ENCODE measurements at regions not wholly inside any gene's neighbourhood (a gene's known extent, or its start where the extent isn't known, plus 50 kb on each side); places are given as distances from the start of the nearest gene placed in this dataset.

DNA sequence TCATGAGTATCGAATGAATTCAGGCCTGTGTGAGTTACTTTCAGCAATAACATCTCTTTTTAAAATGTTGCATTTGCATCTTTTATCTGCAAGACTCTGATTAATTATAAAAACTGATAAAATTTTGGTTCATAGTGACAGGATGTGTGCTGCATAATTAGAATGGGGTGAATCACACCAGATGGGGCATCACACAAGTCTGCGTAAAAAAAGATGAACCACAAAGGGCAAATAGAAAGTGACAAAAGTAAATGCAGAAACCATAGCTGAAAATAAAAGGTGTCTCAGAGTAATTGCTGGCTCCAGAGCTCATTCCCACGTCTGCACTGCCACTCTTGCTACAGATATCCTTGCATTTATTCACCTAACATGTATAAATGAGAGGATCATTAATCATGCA, 131.1 kb downstream of the HS3ST1 start:
- CTCF ChIA-PET = no interaction called here
- POLR2A ChIA-PET = no interaction called here
- no peak overlapping the region for H3K27ac Mint-ChIP-seq (ENCODE audit: unreplicated experiment)
- H3K36me3 Mint-ChIP-seq (ENCODE audit: insufficient read depth, unreplicated experiment) = no peaks in the 10 kb centered on the region
- intact Hi-C loops (cut with micrococcal nuclease; ENCODE audit: unreplicated experiment) = no loop called here
- Histone ChIP-seq H3K9me3 (no peaks in the 10 kb centered on the region), H3K4me1 (no peaks in the 10 kb centered on the region), H3K36me3 (ENCODE audit: control insufficient read depth, insufficient read depth, low read length) (no peaks in the 10 kb centered on the region), H3K27me3 (replicated peaks; ENCODE audit: control insufficient read depth, insufficient read depth, low read length) (no peaks in the 10 kb centered on the region), H3K4me3 (ENCODE audit: low read depth, low read length) (no peak overlapping the region)
- TF ChIP-seq CTCF (IDR thresholded peaks at IDR 0.05; ENCODE audit: insufficient read depth in 1 of 2, low read depth in 1 of 2, low read length in 1 of 2, severe bottlenecking in 1 of 2, unreplicated experiment in 1 of 2) = no peak
- no peak for DNase-seq
- no peaks in the 10 kb centered on the region for H3K9me3 Mint-ChIP-seq (ENCODE audit: unreplicated experiment)
- no peaks in the 10 kb centered on the region for H3K27me3 Mint-ChIP-seq (ENCODE audit: insufficient read depth, unreplicated experiment)
- BruUV-seq (replicated peaks) = no TSS peak
- no peak overlapping the region for H3K4me3 Mint-ChIP-seq (ENCODE audit: unreplicated experiment)
- H3K4me1 Mint-ChIP-seq (ENCODE audit: low read depth, unreplicated experiment) = peaks cover 5% of the 10 kb centered on the region

DNA sequence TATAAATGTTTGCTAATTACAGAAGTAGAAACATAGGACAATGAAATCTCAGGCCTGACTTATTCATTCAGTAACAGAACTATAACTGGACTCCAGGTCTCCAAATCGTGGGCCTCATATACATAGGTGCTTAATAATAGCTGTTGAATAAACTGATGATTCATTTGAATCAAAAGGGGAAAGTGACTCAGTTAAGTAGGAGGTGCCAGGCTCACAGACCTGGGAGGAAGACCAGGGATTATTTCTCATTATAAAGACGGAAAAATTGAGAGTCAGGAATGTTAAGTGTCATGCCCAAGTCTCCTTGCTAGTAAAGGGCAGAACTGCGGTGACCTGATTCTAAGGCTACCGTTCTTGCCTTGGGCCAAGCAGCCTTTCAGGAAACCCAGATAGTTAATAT, 131.5 kb downstream of the HS3ST1 start:
- BruUV-seq (replicated peaks) = no TSS peak
- Histone ChIP-seq H3K4me1 (no peaks in the 10 kb centered on the region), H3K4me3 (ENCODE audit: low read depth, low read length) (no peak overlapping the region), H3K27me3 (replicated peaks; ENCODE audit: control insufficient read depth, insufficient read depth, low read length) (no peaks in the 10 kb centered on the region), H3K9me3 (no peaks in the 10 kb centered on the region), H3K36me3 (ENCODE audit: control insufficient read depth, insufficient read depth, low read length) (no peaks in the 10 kb centered on the region)
- CTCF ChIA-PET = no interaction called here
- no peak overlapping the region for H3K27ac Mint-ChIP-seq (ENCODE audit: unreplicated experiment)
- H3K27me3 Mint-ChIP-seq (ENCODE audit: insufficient read depth, unreplicated experiment) = no peaks in the 10 kb centered on the region
- no peak for TF ChIP-seq CTCF (IDR thresholded peaks at IDR 0.05; ENCODE audit: insufficient read depth in 1 of 2, low read depth in 1 of 2, low read length in 1 of 2, severe bottlenecking in 1 of 2, unreplicated experiment in 1 of 2)
- intact Hi-C loops (cut with micrococcal nuclease; ENCODE audit: unreplicated experiment) = no loop called here
- no peak overlapping the region for H3K4me3 Mint-ChIP-seq (ENCODE audit: unreplicated experiment)
- POLR2A ChIA-PET = no interaction called here
- H3K36me3 Mint-ChIP-seq (ENCODE audit: insufficient read depth, unreplicated experiment) = no peaks in the 10 kb centered on the region
- no peak for DNase-seq
- H3K9me3 Mint-ChIP-seq (ENCODE audit: unreplicated experiment) = no peaks in the 10 kb centered on the region
- H3K4me1 Mint-ChIP-seq (ENCODE audit: low read depth, unreplicated experiment) = peaks cover 5% of the 10 kb centered on the region

DNA sequence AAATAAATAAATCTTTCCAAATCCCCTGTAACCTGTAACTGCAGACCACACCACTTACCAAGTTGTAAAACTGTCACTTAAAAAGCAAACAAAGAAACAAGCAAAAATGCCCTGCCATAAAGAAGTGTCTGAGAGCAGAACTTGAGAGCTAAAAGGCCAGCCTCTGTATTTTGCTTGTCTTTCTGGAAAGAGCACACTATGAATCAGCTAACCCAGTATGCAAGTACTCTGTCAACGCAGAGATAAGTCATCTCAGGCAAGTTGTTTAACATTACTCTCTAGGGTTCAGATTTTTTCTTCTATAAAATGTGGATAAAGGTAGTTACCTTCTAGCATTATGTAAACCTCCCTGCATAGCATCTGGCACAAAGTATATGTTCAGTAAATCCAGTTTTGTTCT, 134.8 kb downstream of the HS3ST1 start:
- no TSS peak for BruUV-seq (replicated peaks)
- DNase-seq = no peak
- intact Hi-C loops (cut with micrococcal nuclease; ENCODE audit: unreplicated experiment) = no loop called here
- Histone ChIP-seq H3K4me1 (no peaks in the 10 kb centered on the region), H3K9me3 (no peaks in the 10 kb centered on the region), H3K27me3 (replicated peaks; ENCODE audit: control insufficient read depth, insufficient read depth, low read length) (no peaks in the 10 kb centered on the region), H3K4me3 (ENCODE audit: low read depth, low read length) (no peak overlapping the region), H3K36me3 (ENCODE audit: control insufficient read depth, insufficient read depth, low read length) (no peaks in the 10 kb centered on the region)
- ChIA-PET CTCF (no interaction called here), POLR2A (no interaction called here)
- Mint-ChIP-seq H3K4me1 (ENCODE audit: low read depth, unreplicated experiment) (no peaks in the 10 kb centered on the region), H3K27me3 (ENCODE audit: insufficient read depth, unreplicated experiment) (no peaks in the 10 kb centered on the region), H3K36me3 (ENCODE audit: insufficient read depth, unreplicated experiment) (no peaks in the 10 kb centered on the region), H3K9me3 (ENCODE audit: unreplicated experiment) (no peaks in the 10 kb centered on the region), H3K27ac (ENCODE audit: unreplicated experiment) (no peak overlapping the region), H3K4me3 (ENCODE audit: unreplicated experiment) (no peak overlapping the region)
- TF ChIP-seq CTCF (IDR thresholded peaks at IDR 0.05; ENCODE audit: insufficient read depth in 1 of 2, low read depth in 1 of 2, low read length in 1 of 2, severe bottlenecking in 1 of 2, unreplicated experiment in 1 of 2) = no peak
